ENCODE measurements at regions not wholly inside any gene's neighbourhood (a gene's known extent, or its start where the extent isn't known, plus 50 kb on each side); places are given as distances from the start of the nearest gene placed in this dataset.
A peak's percentile ranks its signal among the peaks of the same experiment; 100 is the strongest.

- no peak for TF ChIP-seq ZNF404 (tag by site-specific recombination; IDR thresholded peaks at IDR 0.05)
- peak; percentile 28; the same call in 1 of the 2 replicates for TF ChIP-seq ZBTB6 (tag by site-specific recombination; IDR thresholded peaks at IDR 0.05)
Observed at GRCh38 chr5:143890487-143890886, 78.5 kb downstream of the HMHB1 start (continued).

- Histone ChIP-seq H3K9me3 (ENCODE audit: control insufficient read depth, insufficient read depth, low read depth, low read length) (no peaks in the 10 kb centered on the region), H3K27ac (ENCODE audit: extremely low read depth, low read depth, low read length) (no peak overlapping the region), H3K36me3 (ENCODE audit: control insufficient read depth in 2 of 2, insufficient read depth in 1 of 2, low read length in 2 of 2) (no peaks in the 10 kb centered on the region), H3K4me3 (ENCODE audit: low read depth, low read length) (no peak overlapping the region), H3K4me1 (ENCODE audit: control insufficient read depth, insufficient read depth, low read length) (peaks cover 33% of the 10 kb centered on the region)
- CTCF ChIA-PET, result no interaction called here
- no peak for TF ChIP-seq ZNF202 (tag by site-specific recombination; IDR thresholded peaks at IDR 0.05; ENCODE audit: borderline replicate concordance)
- no peak for TF ChIP-seq ZSCAN30 (tag by site-specific recombination; IDR thresholded peaks at IDR 0.05)
- TF ChIP-seq ZNF311 (tag by site-specific recombination; IDR thresholded peaks at IDR 0.05; ENCODE audit: borderline replicate concordance), result no peak
- no peak for TF ChIP-seq BCL11A (tag by site-specific recombination; IDR thresholded peaks at IDR 0.05; ENCODE audit: low read depth)
- no peak for TF ChIP-seq HOXA7 (CRISPR knock-in tag; IDR thresholded peaks at IDR 0.05; ENCODE audit: borderline replicate concordance)
- TF ChIP-seq SETDB1 (IDR thresholded peaks at IDR 0.05; ENCODE audit: insufficient read length, low read length), result no peak
- POLR2A ChIA-PET, result no interaction called here
Observed at GRCh38 chr5:143892271-143892670, 80.3 kb downstream of the HMHB1 start.

- no peaks in the 10 kb centered on the region for H3K9me3 ChIP-seq (ENCODE audit: control insufficient read depth, insufficient read depth, low read depth, low read length)
- H3K4me1 ChIP-seq (ENCODE audit: control insufficient read depth, insufficient read depth, low read length), result peaks cover 33% of the 10 kb centered on the region
- H3K4me3 ChIP-seq (ENCODE audit: low read depth, low read length), result no peak overlapping the region
- H3K36me3 ChIP-seq (ENCODE audit: control insufficient read depth in 2 of 2, insufficient read depth in 1 of 2, low read length in 2 of 2), result no peaks in the 10 kb centered on the region
- H3K27ac ChIP-seq (ENCODE audit: extremely low read depth, low read depth, low read length), result no peak overlapping the region
- TF ChIP-seq ZNF335 (tag by site-specific recombination; conservative IDR thresholded peaks at IDR 0.05) (no peak), ZNF433 (tag by site-specific recombination; IDR thresholded peaks at IDR 0.05; ENCODE audit: low read depth) (no peak), ZBTB20 (tag by site-specific recombination; IDR thresholded peaks at IDR 0.05) (no peak), GLI2 (tag by site-specific recombination; IDR thresholded peaks at IDR 0.05; ENCODE audit: borderline replicate concordance, low read depth) (no peak), ZNF174 (tag by site-specific recombination; IDR thresholded peaks at IDR 0.05) (no peak), ZNF548 (tag by site-specific recombination; IDR thresholded peaks at IDR 0.05) (no peak), ZNF248 (tag by site-specific recombination; IDR thresholded peaks at IDR 0.05) (no peak), ZBTB11 (tag by site-specific recombination; conservative IDR thresholded peaks at IDR 0.05; ENCODE audit: low read depth) (no peak)
- ChIA-PET CTCF (no interaction called here), POLR2A (no interaction called here)
Observed at GRCh38 chr5:143892908-143893307, 80.9 kb downstream of the HMHB1 start.

GRCh38 chr5:143893638-143894037, 81.7 kb downstream of the HMHB1 start:
- ChIA-PET POLR2A (no interaction called here), CTCF (no interaction called here)
- H3K4me3 ChIP-seq (ENCODE audit: low read depth, low read length), result no peak overlapping the region
- TF ChIP-seq ZNF843 (tag by site-specific recombination; IDR thresholded peaks at IDR 0.05) (no peak), ZFHX2 (tag by site-specific recombination; conservative IDR thresholded peaks at IDR 0.05) (no peak), ZNF146 (tag by site-specific recombination; IDR thresholded peaks at IDR 0.05) (no peak), PRDM1 (tag by site-specific recombination; IDR thresholded peaks at IDR 0.05) (no peak), ZNF639 (tag by site-specific recombination; IDR thresholded peaks at IDR 0.05) (no peak), ZNF354C (tag by site-specific recombination; IDR thresholded peaks at IDR 0.05; ENCODE audit: borderline replicate concordance, low read depth) (no peak)

More at GRCh38 chr5:143893638-143894037, 81.7 kb downstream of the HMHB1 start:
- Histone ChIP-seq H3K9me3 (ENCODE audit: control insufficient read depth, insufficient read depth, low read depth, low read length) (no peaks in the 10 kb centered on the region), H3K36me3 (ENCODE audit: control insufficient read depth in 2 of 2, insufficient read depth in 1 of 2, low read length in 2 of 2) (no peaks in the 10 kb centered on the region), H3K4me1 (ENCODE audit: control insufficient read depth, insufficient read depth, low read length) (peaks cover 34% of the 10 kb centered on the region), H3K27ac (ENCODE audit: extremely low read depth, low read depth, low read length) (no peak overlapping the region)
